SH-SY5Y (cell line): ENCODE measurements at regions not wholly inside any gene's neighbourhood (a gene's known extent, or its start where the extent isn't known, plus 50 kb on each side); places are given as distances from the start of the nearest gene placed in this dataset.

Experiments
- GATA2 ChIP-seq: IDR thresholded peaks from 2 replicates; pipeline ENCODE4 v1.6.1; 2011; ENCODE audit warnings: mild to moderate bottlenecking, low read depth, low read length
- GATA3 ChIP-seq: IDR thresholded peaks from 2 replicates; pipeline ENCODE4 v1.6.1; 2011; ENCODE audit warnings: low read depth, mild to moderate bottlenecking, low read length, moderate library complexity

DNA sequence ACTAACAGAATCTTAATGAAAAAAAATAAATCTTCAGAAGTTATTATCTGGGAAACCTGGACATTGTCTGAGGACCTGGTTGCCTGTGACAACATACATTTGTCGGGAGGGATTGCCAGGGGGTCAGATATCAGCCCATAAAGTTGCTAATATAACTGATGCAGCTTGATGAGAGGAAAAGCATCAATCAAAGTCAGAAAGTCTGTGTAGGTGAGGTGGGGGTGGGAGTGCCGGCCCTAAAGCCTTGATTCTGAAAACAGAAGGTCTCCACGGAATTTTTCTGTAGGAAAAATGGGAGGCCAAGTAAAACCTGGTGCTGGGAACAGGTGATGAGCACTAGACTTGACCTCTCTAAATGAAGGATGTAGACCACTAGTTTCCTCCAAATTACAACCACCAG, 281.8 kb downstream of the FGFR2 start:
- TF ChIP-seq GATA3, result no peak
- no peak for TF ChIP-seq GATA2
